GM06990 (cell line): ENCODE measurements at regions not wholly inside any gene's neighbourhood (a gene's known extent, or its start where the extent isn't known, plus 50 kb on each side); places are given as distances from the start of the nearest gene placed in this dataset.
"Not testable (repeated sequence)": the region's sequence is repeated elsewhere in the genome, so short reads cannot be mapped to it uniquely, and the experiment has no call there.

Experiments used
- DNase-seq: peaks from one replicate; pipeline ENCODE4 v3.0.0-alpha.2; 2011; ENCODE audit not compliant: insufficient read length; ENCODE audit errors: extremely low read depth
- H3K27me3 ChIP-seq: replicated peaks from 2 replicates; pipeline ENCODE4 v1.6.0; 2011; ENCODE audit warnings: low read length; ENCODE audit not compliant: control insufficient read depth, insufficient read depth
- H3K36me3 ChIP-seq: 2 replicates; pipeline ENCODE4 v1.5.1; 2011; ENCODE audit warnings: low read length; ENCODE audit not compliant: control insufficient read depth, insufficient read depth
- H3K4me3 ChIP-seq: replicated peaks from 2 replicates; pipeline ENCODE4 v1.5.1; 2011; ENCODE audit warnings: low read depth, mild to moderate bottlenecking, control low read depth, low read length
- CTCF ChIP-seq: IDR thresholded peaks from 2 replicates; pipeline ENCODE4 v1.5.1; 2011; ENCODE audit warnings: low read length, control low read depth, mild to moderate bottlenecking, inconsistent platforms; ENCODE audit not compliant: insufficient read depth, poor library complexity, severe bottlenecking

GRCh38 chr6:50899306-50899870 is 80.7 kb downstream of the TFAP2B start:
- Histone ChIP-seq H3K4me3 (no peak overlapping the region), H3K27me3 (no peaks in the 10 kb centered on the region), H3K36me3 (no peaks in the 10 kb centered on the region)
- TF ChIP-seq CTCF, result no peak
- DNase-seq, result no peak

GRCh38 chr6:50902260-50902659 is 83.6 kb downstream of the TFAP2B start:
- no peaks in the 10 kb centered on the region for H3K27me3 ChIP-seq
- DNase-seq, result no peak
- TF ChIP-seq CTCF, result no peak
- H3K36me3 ChIP-seq, result no peaks in the 10 kb centered on the region
- no peak overlapping the region for H3K4me3 ChIP-seq

DNA sequence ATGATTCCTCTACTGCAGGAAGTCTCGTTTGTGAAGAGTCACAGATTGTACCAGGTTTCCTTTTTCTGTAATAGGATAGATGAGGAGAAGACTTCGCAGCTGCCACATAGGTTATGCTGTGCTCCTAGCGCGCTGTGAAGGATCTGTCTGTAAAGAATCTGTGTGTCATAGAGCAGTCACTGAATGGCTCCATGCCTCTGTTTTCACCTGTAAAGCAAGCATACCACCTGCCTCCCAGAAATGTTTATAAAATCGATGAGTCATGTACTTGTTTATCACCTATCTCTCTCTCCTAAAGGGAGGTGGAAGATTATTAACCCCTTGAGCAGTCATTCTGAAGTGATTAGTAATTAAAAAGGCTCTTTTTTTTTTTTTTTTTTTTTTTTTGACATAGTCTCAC is 86.6 kb downstream of the TFAP2B start:
- no peak overlapping the region for H3K4me3 ChIP-seq
- no peak for TF ChIP-seq CTCF
- H3K36me3 ChIP-seq, result no peaks in the 10 kb centered on the region
- H3K27me3 ChIP-seq, result no peaks in the 10 kb centered on the region
- DNase-seq, result no peak

GRCh38 chr6:50907565-50907964 is 88.9 kb downstream of the TFAP2B start:
- no peak for DNase-seq
- TF ChIP-seq CTCF, result no peak
- no peaks in the 10 kb centered on the region for H3K27me3 ChIP-seq
- H3K4me3 ChIP-seq, result no peak overlapping the region
- no peaks in the 10 kb centered on the region for H3K36me3 ChIP-seq

GRCh38 chr6:50913105-50913770 is 94.6 kb downstream of the TFAP2B start:
- DNase-seq, result no peak
- TF ChIP-seq CTCF, result no peak
- H3K27me3 ChIP-seq, result no peaks in the 10 kb centered on the region
- no peak overlapping the region for H3K4me3 ChIP-seq
- no peaks in the 10 kb centered on the region for H3K36me3 ChIP-seq

DNA sequence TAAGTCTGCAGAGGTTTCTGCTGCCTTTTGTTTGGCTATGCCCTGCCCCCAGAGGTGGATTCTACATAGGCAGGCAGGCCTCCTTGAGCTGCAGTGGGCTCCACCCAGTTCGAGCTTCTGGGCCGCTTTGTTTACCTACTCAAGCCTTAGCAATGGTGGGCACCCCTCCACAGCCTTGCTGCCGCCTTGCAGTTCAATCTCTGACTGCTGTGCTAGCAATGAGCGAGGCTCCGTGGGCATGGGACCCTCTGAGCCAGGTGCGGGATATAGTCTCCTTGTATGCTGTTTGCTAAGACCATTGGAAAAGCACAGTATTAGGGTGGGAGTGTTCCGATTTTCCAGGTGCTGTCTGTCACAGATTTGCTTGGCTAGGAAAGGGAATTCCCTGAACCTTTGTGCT is 102.7 kb downstream of the TFAP2B start:
- not testable (repeated sequence) for H3K27me3 ChIP-seq, DNase-seq, H3K4me3 ChIP-seq, H3K36me3 ChIP-seq
